ENCODE measurements at regions not wholly inside any gene's neighbourhood (a gene's known extent, or its start where the extent isn't known, plus 50 kb on each side); places are given as distances from the start of the nearest gene placed in this dataset.

DNA sequence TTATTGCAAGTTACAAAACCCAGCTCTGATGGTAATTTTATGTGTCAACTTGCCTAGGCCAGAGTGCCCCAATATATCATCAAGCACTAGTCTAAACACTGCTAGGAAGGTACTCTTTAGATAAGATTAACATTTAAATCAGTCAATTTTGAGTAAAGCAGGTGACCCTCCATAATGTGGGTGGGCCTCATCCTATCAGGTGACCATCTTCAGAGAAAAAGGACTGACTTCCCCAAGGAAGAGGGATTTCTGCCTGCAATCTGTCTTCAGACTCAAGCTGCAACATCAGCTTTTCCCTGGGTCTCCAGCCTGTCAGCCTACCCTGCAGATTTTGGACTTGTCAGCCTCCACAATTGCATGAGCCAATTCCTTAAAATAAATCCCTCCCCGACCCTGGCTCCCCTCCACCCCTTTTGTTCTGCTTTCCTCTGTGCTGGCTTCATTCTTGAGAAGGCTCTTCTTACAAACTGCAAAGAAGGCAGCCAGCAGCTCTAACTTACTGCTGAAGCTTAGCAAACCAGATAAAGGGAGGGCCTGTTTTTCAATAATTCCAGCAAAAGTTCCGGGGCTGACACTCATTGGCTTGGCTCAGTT, 56.4 kb upstream of the RUNX3 start:
- ChIA-PET POLR2A (no interaction called here), CTCF (interaction anchor here (0.7 kb wide), 1 partner anchor 19 kb away, joined by 5 read pairs; no protein-coding TSS in a partner anchor)
- H3K4me3 ChIP-seq (ENCODE audit: low read depth in 2 of 2, low read length in 2 of 2), result no peak overlapping the region
- ATAC-seq, result no peak
- no peaks in the 10 kb centered on the region for H3K27me3 ChIP-seq (ENCODE audit: control insufficient read depth, insufficient read depth, low read length)
- TF ChIP-seq TCF7L2 (IDR thresholded peaks at IDR 0.05; ENCODE audit: low read depth, low read length) (no peak), SIN3A (IDR thresholded peaks at IDR 0.05; ENCODE audit: borderline replicate concordance, insufficient read depth, low read depth, low read length) (no peak), REST (IDR thresholded peaks at IDR 0.05; ENCODE audit: insufficient read depth in 1 of 2, low read depth in 2 of 2, low read length in 1 of 2) (no peak), POLR2AphosphoS5 (IDR thresholded peaks at IDR 0.05; ENCODE audit: low read depth, low read length) (no peak)
- TF ChIP-seq, protein P1, sequence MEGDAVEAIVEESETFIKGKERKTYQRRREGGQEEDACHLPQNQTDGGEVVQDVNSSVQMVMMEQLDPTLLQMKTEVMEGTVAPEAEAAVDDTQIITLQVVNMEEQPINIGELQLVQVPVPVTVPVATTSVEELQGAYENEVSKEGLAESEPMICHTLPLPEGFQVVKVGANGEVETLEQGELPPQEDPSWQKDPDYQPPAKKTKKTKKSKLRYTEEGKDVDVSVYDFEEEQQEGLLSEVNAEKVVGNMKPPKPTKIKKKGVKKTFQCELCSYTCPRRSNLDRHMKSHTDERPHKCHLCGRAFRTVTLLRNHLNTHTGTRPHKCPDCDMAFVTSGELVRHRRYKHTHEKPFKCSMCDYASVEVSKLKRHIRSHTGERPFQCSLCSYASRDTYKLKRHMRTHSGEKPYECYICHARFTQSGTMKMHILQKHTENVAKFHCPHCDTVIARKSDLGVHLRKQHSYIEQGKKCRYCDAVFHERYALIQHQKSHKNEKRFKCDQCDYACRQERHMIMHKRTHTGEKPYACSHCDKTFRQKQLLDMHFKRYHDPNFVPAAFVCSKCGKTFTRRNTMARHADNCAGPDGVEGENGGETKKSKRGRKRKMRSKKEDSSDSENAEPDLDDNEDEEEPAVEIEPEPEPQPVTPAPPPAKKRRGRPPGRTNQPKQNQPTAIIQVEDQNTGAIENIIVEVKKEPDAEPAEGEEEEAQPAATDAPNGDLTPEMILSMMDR (IDR thresholded peaks at IDR 0.05), result no peak
- no peaks in the 10 kb centered on the region for H3K9me3 ChIP-seq (ENCODE audit: control insufficient read depth, insufficient read depth, low read depth, low read length)
- intact Hi-C loops (cut with micrococcal nuclease; ENCODE audit: unreplicated experiment) (no loop called here), in situ Hi-C loops (cut with HindIII; ENCODE audit: low pct_unique_long_range_greater_than_20kb, low sequenced_read_pairs) (no loop called here)
- no peaks in the 10 kb centered on the region for H3K4me1 ChIP-seq (ENCODE audit: control insufficient read depth, insufficient read depth, low read length)
- DNase-seq (ENCODE audit: low read depth, low spot score), result no peak
- no peaks in the 10 kb centered on the region for H3K36me3 ChIP-seq (ENCODE audit: control insufficient read depth, insufficient read depth, low read length)
- no TSS peak for BruUV-seq (replicated peaks)
- H3K27ac ChIP-seq (ENCODE audit: low read length), result no peak overlapping the region

DNA sequence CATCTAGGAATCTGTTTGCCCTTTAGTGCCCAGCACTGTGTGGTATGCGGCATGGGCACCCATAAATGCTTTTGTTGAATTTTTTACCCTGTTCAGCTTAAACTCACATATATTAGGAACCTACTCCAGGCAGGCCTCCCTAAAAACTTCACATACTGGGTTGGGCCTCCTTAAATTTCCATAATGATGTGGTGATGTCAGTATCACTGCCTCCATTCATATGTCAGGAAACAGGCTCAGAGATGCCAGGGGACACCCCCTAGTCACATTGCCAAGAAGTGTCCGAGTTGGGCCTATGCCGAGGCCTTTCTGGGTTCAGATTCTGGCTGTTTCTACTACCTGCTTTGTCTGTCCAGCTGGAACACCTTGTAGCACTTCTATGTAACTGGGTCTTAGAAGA, 55.7 kb upstream of the RUNX3 start:
- DNase-seq (ENCODE audit: low read depth, low spot score), result no peak
- no peaks in the 10 kb centered on the region for H3K4me1 ChIP-seq (ENCODE audit: control insufficient read depth, insufficient read depth, low read length)

More for the DNA sequence above, 55.7 kb upstream of the RUNX3 start:
- Histone ChIP-seq H3K36me3 (ENCODE audit: control insufficient read depth, insufficient read depth, low read length) (no peaks in the 10 kb centered on the region), H3K27ac (ENCODE audit: low read length) (no peak overlapping the region), H3K9me3 (ENCODE audit: control insufficient read depth, insufficient read depth, low read depth, low read length) (no peaks in the 10 kb centered on the region), H3K4me3 (ENCODE audit: low read depth in 2 of 2, low read length in 2 of 2) (no peak overlapping the region), H3K27me3 (ENCODE audit: control insufficient read depth, insufficient read depth, low read length) (no peaks in the 10 kb centered on the region)
- no peak for ATAC-seq
- no peak for TF ChIP-seq TCF7L2 (IDR thresholded peaks at IDR 0.05; ENCODE audit: low read depth, low read length)
- TF ChIP-seq SIN3A (IDR thresholded peaks at IDR 0.05; ENCODE audit: borderline replicate concordance, insufficient read depth, low read depth, low read length), result no peak
- TF ChIP-seq REST (IDR thresholded peaks at IDR 0.05; ENCODE audit: insufficient read depth in 1 of 2, low read depth in 2 of 2, low read length in 1 of 2), result no peak
- TF ChIP-seq, protein P1 (IDR thresholded peaks at IDR 0.05), result no peak
- no peak for TF ChIP-seq POLR2AphosphoS5 (IDR thresholded peaks at IDR 0.05; ENCODE audit: low read depth, low read length)
- ChIA-PET POLR2A (no interaction called here), CTCF (no interaction called here)
- in situ Hi-C loops (cut with HindIII; ENCODE audit: low pct_unique_long_range_greater_than_20kb, low sequenced_read_pairs), result no loop called here
- no TSS peak for BruUV-seq (replicated peaks)
- intact Hi-C loops (cut with micrococcal nuclease; ENCODE audit: unreplicated experiment), result no loop called here
